ENCODE measurements at regions not wholly inside any gene's neighbourhood (a gene's known extent, or its start where the extent isn't known, plus 50 kb on each side); places are given as distances from the start of the nearest gene placed in this dataset.
A peak's percentile ranks its signal among the peaks of the same experiment; 100 is the strongest.

DNA sequence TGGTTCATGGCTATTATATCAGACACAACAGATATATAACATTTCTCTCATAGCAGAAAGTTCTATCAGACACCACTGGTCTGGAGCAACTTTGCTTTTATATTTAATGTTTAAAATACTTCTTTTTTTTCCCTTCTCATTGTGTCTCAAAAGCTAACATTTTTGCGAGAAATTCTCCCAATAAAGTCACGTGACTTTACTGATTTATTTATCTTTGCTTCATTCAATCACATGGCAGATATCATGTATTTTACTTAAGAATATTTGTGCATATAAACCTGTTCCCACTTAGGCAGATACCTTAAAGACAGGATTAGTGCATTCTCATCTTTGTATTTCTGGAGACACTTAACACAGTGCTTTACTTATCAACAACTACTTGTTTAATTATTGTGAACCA is 1093.1 kb upstream of the LRRN3 start:
- TF ChIP-seq, protein P1, sequence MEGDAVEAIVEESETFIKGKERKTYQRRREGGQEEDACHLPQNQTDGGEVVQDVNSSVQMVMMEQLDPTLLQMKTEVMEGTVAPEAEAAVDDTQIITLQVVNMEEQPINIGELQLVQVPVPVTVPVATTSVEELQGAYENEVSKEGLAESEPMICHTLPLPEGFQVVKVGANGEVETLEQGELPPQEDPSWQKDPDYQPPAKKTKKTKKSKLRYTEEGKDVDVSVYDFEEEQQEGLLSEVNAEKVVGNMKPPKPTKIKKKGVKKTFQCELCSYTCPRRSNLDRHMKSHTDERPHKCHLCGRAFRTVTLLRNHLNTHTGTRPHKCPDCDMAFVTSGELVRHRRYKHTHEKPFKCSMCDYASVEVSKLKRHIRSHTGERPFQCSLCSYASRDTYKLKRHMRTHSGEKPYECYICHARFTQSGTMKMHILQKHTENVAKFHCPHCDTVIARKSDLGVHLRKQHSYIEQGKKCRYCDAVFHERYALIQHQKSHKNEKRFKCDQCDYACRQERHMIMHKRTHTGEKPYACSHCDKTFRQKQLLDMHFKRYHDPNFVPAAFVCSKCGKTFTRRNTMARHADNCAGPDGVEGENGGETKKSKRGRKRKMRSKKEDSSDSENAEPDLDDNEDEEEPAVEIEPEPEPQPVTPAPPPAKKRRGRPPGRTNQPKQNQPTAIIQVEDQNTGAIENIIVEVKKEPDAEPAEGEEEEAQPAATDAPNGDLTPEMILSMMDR (IDR thresholded peaks at IDR 0.05; ENCODE audit: insufficient read depth, low read length, severe bottlenecking), result no peak
- Histone ChIP-seq H3K27me3 (ENCODE audit: control insufficient read depth, insufficient read depth, low read length) (no peaks in the 10 kb centered on the region), H3K4me3 (ENCODE audit: low read depth, low read length) (no peak overlapping the region), H3K36me3 (ENCODE audit: control insufficient read depth, insufficient read depth, low read length) (no peaks in the 10 kb centered on the region)
- no peak for FAIRE-seq
- no peak for DNase-seq (ENCODE audit: low read depth)

GRCh38 chr7:110001254-110001938 is 1089.5 kb upstream of the LRRN3 start:
- Histone ChIP-seq H3K36me3 (ENCODE audit: control insufficient read depth, insufficient read depth, low read length) (no peaks in the 10 kb centered on the region), H3K4me3 (ENCODE audit: low read depth, low read length) (no peak overlapping the region), H3K27me3 (ENCODE audit: control insufficient read depth, insufficient read depth, low read length) (no peaks in the 10 kb centered on the region)
- DNase-seq (ENCODE audit: low read depth) (no peak), FAIRE-seq (no peak)
- TF ChIP-seq, protein P1 (IDR thresholded peaks at IDR 0.05; ENCODE audit: insufficient read depth, low read length, severe bottlenecking), result no peak

DNA sequence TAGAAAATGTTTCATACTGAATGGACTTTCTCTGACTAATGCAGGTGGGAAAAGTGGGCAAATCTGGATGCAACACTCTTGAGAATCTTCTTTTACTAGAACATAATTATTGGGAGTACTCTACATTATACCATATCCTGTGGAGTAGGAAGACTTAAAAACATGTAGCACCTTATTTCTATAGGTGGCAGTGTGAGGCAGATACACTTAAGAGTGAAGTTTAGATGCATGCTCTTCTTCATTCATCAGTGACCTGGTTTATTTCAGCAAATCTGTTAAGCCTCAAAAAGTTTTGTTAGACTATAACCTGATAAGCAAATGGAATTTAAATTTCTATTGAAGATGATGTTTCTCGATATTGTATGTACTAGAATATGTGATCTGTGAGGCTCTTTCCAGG is 1087.1 kb upstream of the LRRN3 start:
- TF ChIP-seq, protein P1 (IDR thresholded peaks at IDR 0.05; ENCODE audit: insufficient read depth, low read length, severe bottlenecking), result no peak

GRCh38 chr7:110007320-110008063 is 1083.4 kb upstream of the LRRN3 start:
- DNase-seq (ENCODE audit: low read depth) (peak; percentile 78), FAIRE-seq (no peak)
- TF ChIP-seq, protein P1 (IDR thresholded peaks at IDR 0.05; ENCODE audit: insufficient read depth, low read length, severe bottlenecking), result no peak
- no peaks in the 10 kb centered on the region for H3K27me3 ChIP-seq (ENCODE audit: control insufficient read depth, insufficient read depth, low read length)
- H3K4me3 ChIP-seq (ENCODE audit: low read depth, low read length), result no peak overlapping the region
- H3K36me3 ChIP-seq (ENCODE audit: control insufficient read depth, insufficient read depth, low read length), result no peaks in the 10 kb centered on the region

More for the DNA sequence above, 1087.1 kb upstream of the LRRN3 start:
- no peaks in the 10 kb centered on the region for H3K27me3 ChIP-seq (ENCODE audit: control insufficient read depth, insufficient read depth, low read length)
- FAIRE-seq, result no peak
- DNase-seq (ENCODE audit: low read depth), result peak; percentile 28
- H3K36me3 ChIP-seq (ENCODE audit: control insufficient read depth, insufficient read depth, low read length), result no peaks in the 10 kb centered on the region
- no peak overlapping the region for H3K4me3 ChIP-seq (ENCODE audit: low read depth, low read length)

- H3K36me3 ChIP-seq (ENCODE audit: control insufficient read depth, insufficient read depth, low read length), result no peaks in the 10 kb centered on the region
- TF ChIP-seq, protein P1 (IDR thresholded peaks at IDR 0.05; ENCODE audit: insufficient read depth, low read length, severe bottlenecking), result no peak
- no peaks in the 10 kb centered on the region for H3K27me3 ChIP-seq (ENCODE audit: control insufficient read depth, insufficient read depth, low read length)
- H3K4me3 ChIP-seq (ENCODE audit: low read depth, low read length), result no peak overlapping the region
- DNase-seq (ENCODE audit: low read depth) (peak; percentile 6), FAIRE-seq (peak; percentile 23)
These were observed 1080.6 kb upstream of the LRRN3 start for GRCh38 chr7:110010359-110010758.

Measured in bronchial epithelial cell (primary cell).